HG03469 (cell line): ENCODE measurements at regions not wholly inside any gene's neighbourhood (a gene's known extent, or its start where the extent isn't known, plus 50 kb on each side); places are given as distances from the start of the nearest gene placed in this dataset.

Experiments used
- ATAC-seq: cut with Tn5 transposase; IDR thresholded peaks from one replicate; pipeline ENCODE4 v1.9.1; 2021; ENCODE audit warnings: mild to moderate bottlenecking, moderate library complexity, moderate number of reproducible peaks; ENCODE audit not compliant: unreplicated experiment

DNA sequence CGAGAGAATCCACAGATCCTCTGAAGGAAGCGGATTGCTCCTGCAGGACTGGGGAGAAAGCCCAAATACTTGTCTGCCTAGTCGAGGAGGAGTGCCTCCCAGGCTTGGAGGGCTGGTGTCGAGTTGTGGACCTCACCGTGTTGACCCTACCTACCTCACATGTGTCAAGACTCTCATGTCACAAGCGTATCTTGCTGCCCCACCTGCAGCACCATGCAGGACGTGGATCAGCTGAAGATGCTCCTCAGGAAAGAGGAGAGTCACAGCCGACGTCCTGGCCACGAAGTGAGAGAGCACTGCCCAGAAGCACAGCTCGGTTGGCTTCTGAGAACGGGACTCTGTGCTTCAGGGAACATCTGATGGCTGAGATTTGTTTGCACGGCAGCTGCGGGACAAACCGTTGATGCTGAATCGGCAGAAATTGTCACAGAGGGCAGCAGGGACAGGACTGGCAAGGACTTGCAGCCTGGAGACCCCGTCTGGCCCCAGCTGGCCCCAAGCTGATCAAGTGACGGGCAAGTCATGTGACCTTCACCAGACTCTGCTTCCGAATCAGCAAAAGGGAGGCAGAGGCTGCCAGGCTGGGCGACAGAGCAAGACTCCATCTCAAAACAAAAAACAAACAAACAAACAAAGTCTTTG, 119.1 kb upstream of the ITGA1 start:
- no peak for ATAC-seq

DNA sequence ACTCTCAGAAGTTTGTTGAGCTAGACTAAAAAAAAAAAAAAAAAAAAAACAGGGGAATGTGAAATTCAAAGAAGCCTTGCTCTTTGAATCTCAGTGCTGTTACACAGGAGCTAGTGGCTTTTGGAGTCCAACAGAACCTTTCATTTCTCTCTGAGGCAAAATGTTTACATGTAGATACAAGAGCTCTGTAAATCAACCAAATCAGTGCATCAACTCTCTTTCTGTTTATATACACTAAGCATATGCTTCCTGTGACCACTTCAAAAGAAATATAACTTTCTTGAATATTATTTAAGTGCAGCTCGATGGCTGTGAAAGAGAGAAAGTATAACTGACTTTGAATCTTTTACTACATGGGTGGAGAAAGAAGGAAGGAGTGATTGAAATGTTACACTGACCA, 115.3 kb upstream of the ITGA1 start:
- ATAC-seq, result no peak

DNA sequence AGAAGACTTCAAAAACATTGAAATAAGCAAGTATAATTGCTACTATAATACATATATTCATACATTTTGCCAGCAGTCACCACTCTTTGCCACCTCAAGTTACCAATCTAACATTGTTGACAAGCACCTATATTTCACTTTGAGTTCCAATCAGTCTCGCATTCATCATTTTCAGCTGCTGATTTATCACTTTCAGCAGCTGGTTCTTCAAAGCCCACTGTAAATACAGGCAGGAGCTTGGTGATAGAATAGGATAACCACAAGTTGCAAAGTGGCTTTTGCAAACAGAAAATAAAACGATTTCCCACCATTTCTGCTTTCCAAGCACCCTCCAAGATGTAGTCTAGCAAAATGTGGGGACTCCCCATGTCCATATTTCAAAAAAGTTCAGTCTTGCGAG, 114.2 kb upstream of the ITGA1 start:
- no peak for ATAC-seq

DNA sequence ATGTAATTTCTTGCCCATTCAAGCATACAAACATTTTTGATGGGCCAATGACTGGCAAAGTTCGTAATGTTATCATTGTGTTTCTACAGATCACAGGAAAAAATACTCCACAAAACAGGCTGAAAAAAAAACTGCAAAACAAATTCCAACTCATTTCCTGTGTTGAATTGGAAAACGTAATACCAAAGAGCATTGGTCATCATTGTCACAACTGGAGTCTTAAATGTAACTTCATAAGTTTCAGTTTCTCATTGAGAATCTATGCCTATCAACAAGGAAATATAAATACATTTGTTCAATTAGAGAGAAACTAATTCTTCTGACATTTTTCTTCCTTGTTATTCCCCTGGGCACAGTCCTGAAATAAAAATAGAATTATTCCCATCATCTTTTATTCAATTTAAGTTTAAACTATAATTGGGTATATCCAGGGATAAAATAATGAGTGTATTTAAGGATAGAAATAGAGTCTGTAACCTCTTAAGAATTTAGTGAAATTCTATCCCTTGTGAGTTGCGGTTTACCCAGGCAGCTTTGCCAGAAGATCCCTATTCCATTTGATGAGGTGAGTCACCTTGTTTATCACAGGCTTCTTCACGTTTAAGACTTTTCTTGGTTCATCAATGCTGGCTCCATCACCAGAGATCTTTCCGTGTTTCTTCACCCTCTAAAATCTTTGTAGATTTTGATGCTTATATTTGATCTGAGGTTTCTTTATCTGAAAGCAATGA, 112.7 kb upstream of the ITGA1 start:
- no peak for ATAC-seq

DNA sequence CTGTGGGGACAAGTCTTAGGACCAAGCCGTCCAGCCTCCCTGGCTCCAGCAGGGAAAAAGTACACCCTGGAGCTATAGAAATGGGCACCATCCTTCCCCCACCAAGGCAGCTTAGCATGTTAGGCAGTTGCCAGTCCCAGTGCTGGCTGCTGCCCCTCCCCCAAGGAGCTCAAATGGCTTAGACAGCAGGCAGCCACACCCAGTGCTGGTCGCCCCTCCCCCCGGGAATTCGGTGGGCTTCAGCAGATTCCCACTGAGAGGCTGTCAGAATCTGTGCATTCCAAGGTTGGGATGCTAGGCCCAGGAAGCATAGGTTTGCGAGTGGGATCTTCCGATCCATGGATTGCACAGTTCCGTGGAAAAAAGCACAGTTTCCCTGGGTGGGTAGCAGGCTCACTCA, 105.2 kb upstream of the ITGA1 start:
- ATAC-seq, result no peak

- ATAC-seq, result no peak
These were observed 103.7 kb upstream of the ITGA1 start for GRCh38 chr5:52684051-52684450.

GRCh38 chr5:52685566-52685965, 102.2 kb upstream of the ITGA1 start:
- no peak for ATAC-seq

GRCh38 chr5:52685971-52686370, 101.7 kb upstream of the ITGA1 start:
- ATAC-seq, result no peak

DNA sequence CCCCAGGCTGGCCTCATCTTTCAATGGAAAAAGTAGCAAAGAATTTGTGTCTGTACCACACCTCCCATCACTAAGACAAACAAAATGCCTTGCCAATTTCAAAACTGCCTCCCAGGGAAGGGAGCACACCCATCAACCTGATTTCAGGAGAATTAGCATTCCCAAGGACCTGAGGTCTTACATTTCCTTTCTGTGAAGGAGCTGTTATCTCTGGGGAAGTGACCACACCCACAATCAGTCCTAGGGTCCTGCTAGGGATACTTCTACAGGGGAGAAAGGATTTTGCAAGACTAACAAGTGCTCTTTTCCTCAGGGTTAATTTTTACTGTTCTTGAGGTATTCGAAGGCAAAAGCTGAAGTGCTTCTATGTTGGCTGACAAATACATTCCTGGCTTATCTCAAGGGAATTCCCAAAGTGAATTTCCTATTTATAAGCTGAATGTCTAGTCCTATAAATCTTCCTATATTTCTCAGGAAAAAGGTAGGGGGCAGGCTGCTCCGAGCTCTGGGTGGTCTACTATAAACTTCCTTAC, 97.4 kb upstream of the ITGA1 start:
- no peak for ATAC-seq

- no peak for ATAC-seq
These were observed 95.7 kb upstream of the ITGA1 start for GRCh38 chr5:52692039-52692438.

GRCh38 chr5:52692606-52693005, 95.1 kb upstream of the ITGA1 start:
- no peak for ATAC-seq

GRCh38 chr5:52693280-52693679, 94.4 kb upstream of the ITGA1 start:
- ATAC-seq, result peak; percentile 66

- ATAC-seq, result no peak
These were observed 93.9 kb upstream of the ITGA1 start for GRCh38 chr5:52693836-52694235.

- no peak for ATAC-seq
These were observed 93.1 kb upstream of the ITGA1 start for GRCh38 chr5:52694648-52695047.

- no peak for ATAC-seq
These were observed 84.8 kb upstream of the ITGA1 start for GRCh38 chr5:52702877-52703276.

GRCh38 chr5:52703321-52703720, 84.4 kb upstream of the ITGA1 start:
- ATAC-seq, result no peak

DNA sequence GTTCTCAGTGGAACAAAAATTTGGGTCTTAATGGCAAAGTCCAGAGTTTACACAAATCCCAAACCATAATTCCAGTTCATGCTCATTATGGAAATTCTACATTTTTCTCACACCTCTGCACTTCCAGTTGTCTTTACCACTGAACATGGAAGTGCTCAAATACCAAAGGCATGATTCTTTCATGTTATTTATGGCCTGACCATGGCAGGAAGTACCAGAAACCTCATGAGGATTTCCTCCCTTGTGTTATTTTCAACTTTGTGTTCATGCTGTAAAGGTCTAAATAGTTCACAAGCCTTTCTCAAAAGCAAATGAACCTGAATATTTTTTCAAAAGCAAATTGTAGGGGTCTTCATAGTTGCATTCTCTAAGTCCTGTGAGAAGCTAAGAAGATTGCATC, 82.0 kb upstream of the ITGA1 start:
- ATAC-seq, result no peak

- ATAC-seq, result no peak
These were observed 80.9 kb upstream of the ITGA1 start for GRCh38 chr5:52706775-52707174.

DNA sequence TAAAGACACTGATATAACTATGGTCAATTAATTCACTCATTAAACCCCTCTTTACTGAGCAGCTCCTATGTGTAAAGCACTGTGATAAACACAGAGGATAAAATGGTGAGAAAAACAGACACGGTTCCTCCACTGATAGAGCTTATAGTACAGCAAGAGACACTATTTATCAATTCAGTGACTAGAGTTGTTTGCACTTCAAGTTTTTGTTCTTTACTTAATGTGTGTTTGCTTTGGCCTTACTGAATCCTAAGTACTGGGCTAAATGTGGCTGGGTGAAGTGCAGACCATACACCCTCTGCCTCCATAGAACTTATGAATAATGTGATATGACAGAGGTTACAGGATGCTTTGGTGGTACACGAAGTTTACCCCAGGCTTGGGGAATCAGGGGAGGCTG, 80.1 kb upstream of the ITGA1 start:
- no peak for ATAC-seq

DNA sequence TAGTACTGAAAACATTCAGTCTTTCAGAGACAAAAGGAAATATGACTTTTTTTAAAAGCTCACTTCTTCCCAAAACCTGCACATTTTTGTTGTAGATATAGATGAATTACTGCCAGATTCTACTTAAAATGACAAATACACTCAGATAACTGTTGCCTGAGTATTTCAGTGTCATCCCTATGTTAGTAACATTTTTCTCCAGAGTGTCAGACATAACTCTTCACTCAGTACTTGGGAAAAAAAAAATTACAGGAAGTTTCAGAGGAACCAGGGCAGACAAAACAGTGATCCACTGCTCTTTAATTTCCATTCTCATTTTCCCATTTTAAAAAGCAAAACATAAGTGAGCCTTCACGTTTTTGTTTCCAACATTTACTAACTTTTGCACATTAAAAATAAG, 79.3 kb upstream of the ITGA1 start:
- no peak for ATAC-seq

- peak; percentile 73 for ATAC-seq
These were observed 78.4 kb upstream of the ITGA1 start for GRCh38 chr5:52709167-52709925.
